HCT116 (cell line): ENCODE measurements at regions not wholly inside any gene's neighbourhood (a gene's known extent, or its start where the extent isn't known, plus 50 kb on each side); places are given as distances from the start of the nearest gene placed in this dataset.
"Not testable (repeated sequence)": the region's sequence is repeated elsewhere in the genome, so short reads cannot be mapped to it uniquely, and the experiment has no call there.

Experiments used
- ATAC-seq: fragments of 200-7000 bp; cut with Tn5 transposase; 2 replicates; pipeline ENCODE4 v1.9.1; 2020; ENCODE audit warnings: mild to moderate bottlenecking, moderate library complexity
- BruUV-seq: library from RNA; stranded (reverse); fragments of 400-500 nt; replicated peaks from 2 replicates; lab custom pipeline; 2021; lab: Mats Ljungman, UMichigan
- CTCF ChIA-PET: fragments of 300-600 bp; sonication (Branson Sonifier 250); formaldehyde crosslinking; loops from one replicate; lab custom pipeline; 2021; ENCODE audit warnings: antibody characterized with exemption; lab: Charles Lee
- POLR2A ChIA-PET: fragments of 300-600, 350-600 bp; sonication (Branson Sonifier 250); formaldehyde crosslinking; loops from one replicate; lab custom pipeline; 2021; ENCODE audit warnings: antibody characterized with exemption; lab: Charles Lee
- RAD21 ChIA-PET, 2 experiments: fragments of 300-600 bp; sonication (Branson Sonifier 250); formaldehyde crosslinking; loops; one replicate each; lab custom pipeline; 2023; ENCODE audit warnings: low total read pairs in 2 of 2; ENCODE audit not compliant: uncharacterized antibody in 2 of 2, unreplicated experiment in 2 of 2, low non-redundant PET in 1 of 2; lab: Charles Lee
- DNase-seq: peaks from one replicate; pipeline ENCODE4 v3.0.0-alpha.2; 2010; ENCODE audit warnings: low read depth, low spot score
- H2AFZ ChIP-seq: fragments of 200-600 bp; shearing (Covaris generic), sonication (generic); 2 replicates; pipeline ENCODE4 v1.6.1; 2017; ENCODE audit warnings: low read depth, mixed run types, mixed read lengths, antibody characterized with exemption, low read length; ENCODE audit not compliant: poor library complexity, severe bottlenecking
- H3K27ac ChIP-seq: 2 replicates; pipeline ENCODE4 v1.5.1; 2012; ENCODE audit warnings: low read depth, low read length
- H3K27me3 ChIP-seq: fragments of 200-600 bp; sonication (generic); 2 replicates; pipeline ENCODE4 v1.6.1; 2016; ENCODE audit warnings: mixed run types, low read length, mixed read lengths; ENCODE audit not compliant: insufficient read depth
- H3K36me3 ChIP-seq, 2 experiments: fragments of 200-500 bp in 1 of 2; fragments of 200-600 bp in 1 of 2; sonication (Bioruptor generic) in 1 of 2; sonication (generic) in 1 of 2; 2 replicates each; pipeline versions ENCODE4 v1.5.1 to v1.6.1; 2014 to 2016; ENCODE audit warnings: low read length in 2 of 2, inconsistent platforms in 1 of 2, mixed read lengths in 1 of 2, mixed run types in 1 of 2; ENCODE audit not compliant: insufficient read depth in 2 of 2, control insufficient read depth in 1 of 2
- H3K4me1 ChIP-seq, 2 experiments: fragments of 200-600 bp in 1 of 2; sonication (generic) in 1 of 2; 2 replicates each; pipeline versions ENCODE4 v1.5.1 to v1.6.1; 2012 to 2017; ENCODE audit warnings: low read length in 2 of 2, inconsistent platforms in 1 of 2, mild to moderate bottlenecking in 1 of 2, mixed read lengths in 1 of 2, mixed run types in 1 of 2, moderate library complexity in 1 of 2; ENCODE audit not compliant: insufficient read depth in 2 of 2, control insufficient read depth in 1 of 2
- H3K4me2 ChIP-seq: fragments of 200-600 bp; sonication (generic); 2 replicates; pipeline ENCODE4 v1.6.1; 2017; ENCODE audit warnings: mixed run types, low read length, mixed read lengths
- H3K4me3 ChIP-seq, 2 experiments: fragments of 200-600 bp in 1 of 2; sonication (generic) in 1 of 2; replicated peaks in 1 of 2; 2 replicates each; pipeline ENCODE4 v1.5.1; 2011 to 2016; ENCODE audit warnings: low read length in 2 of 2, control low read depth in 1 of 2, low read depth in 1 of 2, mild to moderate bottlenecking in 1 of 2, mixed read lengths in 1 of 2, mixed run types in 1 of 2
- H3K79me2 ChIP-seq: fragments of 200-600 bp; sonication (generic); 2 replicates; pipeline ENCODE4 v1.6.1; 2017; ENCODE audit warnings: mild to moderate bottlenecking, mixed run types, low read length, moderate library complexity, mixed read lengths; ENCODE audit not compliant: insufficient read depth
- H3K9ac ChIP-seq: fragments of 200-600 bp; sonication (generic); 2 replicates; pipeline ENCODE4 v1.6.1; 2016; ENCODE audit warnings: low read length, mixed read lengths
- H3K9me2 ChIP-seq: fragments of 200-600 bp; sonication (generic), shearing (Covaris generic); 2 replicates; pipeline ENCODE4 v1.6.1; 2017; ENCODE audit warnings: mixed run types, mild to moderate bottlenecking, moderate library complexity; ENCODE audit not compliant: insufficient read depth
- H3K9me3 ChIP-seq, 2 experiments: fragments of 200-500 bp in 1 of 2; fragments of 200-600 bp in 1 of 2; sonication (Bioruptor generic) in 1 of 2; sonication (generic) in 1 of 2; 2 replicates each; pipeline ENCODE4 v1.6.1; 2014 to 2017; ENCODE audit warnings: low read length in 2 of 2, mixed read lengths in 2 of 2, inconsistent platforms in 1 of 2, low read depth in 1 of 2, mild to moderate bottlenecking in 1 of 2, mixed run types in 1 of 2, moderate library complexity in 1 of 2; ENCODE audit not compliant: control insufficient read depth in 1 of 2, insufficient read depth in 1 of 2
- H4K20me1 ChIP-seq: fragments of 200-600 bp; sonication (generic), shearing (Covaris generic); 2 replicates; pipeline ENCODE4 v1.6.1; 2017; ENCODE audit warnings: mixed run types, mild to moderate bottlenecking, moderate library complexity; ENCODE audit not compliant: insufficient read depth
- intact Hi-C: fragments of 100-400 bp; cut with micrococcal nuclease; formaldehyde crosslinking; loops from 2 replicates; pipeline ENCODE4 v1.10.0; 2022
- TF ChIP-seq, protein P1 (sequence below), 3 experiments: fragments of 200-600 bp in 1 of 3; sonication (generic) in 1 of 3; IDR thresholded peaks in 2 of 3; conservative IDR thresholded peaks in 1 of 3; 2 replicates each; pipeline ENCODE4 v1.5.1; 2012 to 2017; ENCODE audit warnings: low read depth in 2 of 3, low read length in 2 of 3, antibody characterized with exemption in 1 of 3, borderline replicate concordance in 1 of 3, control low read depth in 1 of 3, mild to moderate bottlenecking in 1 of 3, mixed read lengths in 1 of 3, mixed run types in 1 of 3, moderate library complexity in 1 of 3; ENCODE audit not compliant: insufficient read depth in 1 of 3

DNA sequence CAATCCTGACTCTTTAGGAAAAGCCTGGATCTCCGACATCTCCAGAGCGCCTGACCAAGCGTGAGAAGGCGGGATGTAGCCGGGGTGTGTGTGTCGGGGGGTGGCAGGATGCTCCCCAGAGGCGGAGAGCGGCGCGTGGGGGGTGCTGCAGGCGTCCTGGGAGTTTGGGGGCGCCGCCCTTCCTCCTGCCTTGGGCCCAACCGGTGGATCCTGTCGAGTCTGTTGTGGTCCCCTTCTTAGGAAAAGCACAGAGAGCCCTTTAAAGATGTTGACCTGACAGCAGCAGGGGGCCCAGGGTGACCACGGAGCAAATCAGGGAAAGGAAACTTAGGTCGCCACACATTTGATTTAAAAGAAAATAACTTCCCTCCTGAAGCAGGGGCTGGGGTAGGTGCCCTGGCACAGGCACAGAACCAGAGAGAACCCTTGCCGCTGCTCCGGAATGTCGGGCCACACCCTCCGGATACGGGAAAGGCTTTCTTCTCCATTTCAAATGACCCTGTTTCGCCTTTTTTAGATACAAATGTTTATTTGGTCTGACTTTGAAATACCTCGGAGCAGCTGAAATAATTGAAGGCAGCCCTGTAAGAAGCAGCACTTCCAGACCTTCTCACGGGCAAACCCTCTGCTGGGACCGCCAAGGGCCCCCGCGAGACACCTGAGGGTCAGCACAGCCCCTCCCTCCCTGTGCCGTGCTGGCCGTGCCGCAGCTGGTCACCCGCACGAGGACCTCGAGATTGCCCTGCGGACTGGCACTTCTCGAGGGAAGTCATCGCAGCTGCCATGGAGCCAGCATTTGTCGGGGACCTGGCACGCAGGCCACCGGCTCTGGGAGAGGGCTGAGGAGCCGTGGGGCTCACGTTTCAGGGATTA, 102.9 kb upstream of the KLF13 start:
- no TSS peak for BruUV-seq
- H3K4me2 ChIP-seq, result no peak overlapping the region
- H3K27ac ChIP-seq, result no peak overlapping the region
- ChIA-PET CTCF (interaction anchor here (0.7 kb wide), 1 partner anchor 211 kb away, joined by 3 read pairs; no protein-coding TSS in a partner anchor), RAD21 (no interaction called here), POLR2A (no interaction called here)
- no peak overlapping the region for H3K9ac ChIP-seq
- no peaks in the 10 kb centered on the region for H3K36me3 ChIP-seq
- no peaks in the 10 kb centered on the region for H3K79me2 ChIP-seq
- no peaks in the 10 kb centered on the region for H3K27me3 ChIP-seq
- intact Hi-C loops, result no loop called here
- H3K4me1 ChIP-seq, result peaks cover 0 to 5% of the 10 kb centered on the region in 2 experiments; a peak in 1 of 4 replicates
- no peak for DNase-seq
- no peak overlapping the region for H2AFZ ChIP-seq
- no peaks in the 10 kb centered on the region for H4K20me1 ChIP-seq
- H3K9me2 ChIP-seq, result no peaks in the 10 kb centered on the region
- H3K9me3 ChIP-seq, result no peaks in the 10 kb centered on the region
- TF ChIP-seq, protein P1, sequence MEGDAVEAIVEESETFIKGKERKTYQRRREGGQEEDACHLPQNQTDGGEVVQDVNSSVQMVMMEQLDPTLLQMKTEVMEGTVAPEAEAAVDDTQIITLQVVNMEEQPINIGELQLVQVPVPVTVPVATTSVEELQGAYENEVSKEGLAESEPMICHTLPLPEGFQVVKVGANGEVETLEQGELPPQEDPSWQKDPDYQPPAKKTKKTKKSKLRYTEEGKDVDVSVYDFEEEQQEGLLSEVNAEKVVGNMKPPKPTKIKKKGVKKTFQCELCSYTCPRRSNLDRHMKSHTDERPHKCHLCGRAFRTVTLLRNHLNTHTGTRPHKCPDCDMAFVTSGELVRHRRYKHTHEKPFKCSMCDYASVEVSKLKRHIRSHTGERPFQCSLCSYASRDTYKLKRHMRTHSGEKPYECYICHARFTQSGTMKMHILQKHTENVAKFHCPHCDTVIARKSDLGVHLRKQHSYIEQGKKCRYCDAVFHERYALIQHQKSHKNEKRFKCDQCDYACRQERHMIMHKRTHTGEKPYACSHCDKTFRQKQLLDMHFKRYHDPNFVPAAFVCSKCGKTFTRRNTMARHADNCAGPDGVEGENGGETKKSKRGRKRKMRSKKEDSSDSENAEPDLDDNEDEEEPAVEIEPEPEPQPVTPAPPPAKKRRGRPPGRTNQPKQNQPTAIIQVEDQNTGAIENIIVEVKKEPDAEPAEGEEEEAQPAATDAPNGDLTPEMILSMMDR (IDR thresholded peaks at IDR 0.05 in 2 of 3, conservative IDR thresholded peaks at IDR 0.05 in 1 of 3; ENCODE audit: borderline replicate concordance in 1 of 3, insufficient read depth in 1 of 3, low read depth in 2 of 3, low read length in 2 of 3), result no peak
- H3K4me3 ChIP-seq, result no peak overlapping the region
- no peak for ATAC-seq

DNA sequence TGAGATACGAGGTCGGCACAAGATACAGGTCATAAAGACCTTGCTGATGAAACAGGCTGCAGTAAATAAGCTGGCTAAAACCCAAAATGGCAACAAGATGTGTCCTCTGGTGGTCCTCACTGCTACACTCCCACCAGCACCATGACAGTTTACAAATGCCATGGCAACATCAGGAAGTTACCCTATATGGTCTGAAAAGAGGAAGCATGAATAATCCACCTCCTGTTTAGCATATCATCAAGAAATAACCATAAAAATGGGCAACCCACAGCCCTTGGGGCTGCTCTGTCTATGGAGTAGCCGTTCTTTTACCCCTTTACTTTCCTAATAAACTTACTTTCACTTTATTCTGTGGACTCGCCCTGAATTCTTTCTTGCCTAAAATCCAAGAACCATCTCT, 102.0 kb upstream of the KLF13 start:
- ATAC-seq, H3K36me3 ChIP-seq, RAD21 ChIA-PET, H2AFZ ChIP-seq, DNase-seq, BruUV-seq, H3K9ac ChIP-seq, CTCF ChIA-PET, POLR2A ChIA-PET, H3K4me2 ChIP-seq, intact Hi-C loops, H3K9me2 ChIP-seq, H3K4me3 ChIP-seq, H3K27me3 ChIP-seq, H3K9me3 ChIP-seq, H3K27ac ChIP-seq, H4K20me1 ChIP-seq, H3K79me2 ChIP-seq: not testable (repeated sequence)
- H3K4me1 ChIP-seq, result peaks cover 4 to 14% of the 10 kb centered on the region in 2 experiments; a peak in 2 of 4 replicates
